AG04449 (cell line): ENCODE measurements at regions not wholly inside any gene's neighbourhood (a gene's known extent, or its start where the extent isn't known, plus 50 kb on each side); places are given as distances from the start of the nearest gene placed in this dataset.

Experiments used
- CTCF ChIA-PET: fragments of 350-600 bp; formaldehyde crosslinking; extraction: SDS; loops from one replicate; lab custom pipeline; 2021; ENCODE audit warnings: antibody characterized with exemption; lab: Yijun Ruan, JAX
- POLR2A ChIA-PET: fragments of 400-600, 350-600 bp; formaldehyde crosslinking; extraction: SDS; loops from one replicate; lab custom pipeline; 2020; ENCODE audit warnings: antibody characterized with exemption, inconsistent platforms; lab: Yijun Ruan, JAX
- DNase-seq: peaks from one replicate; pipeline ENCODE4 v3.0.0-alpha.2; 2010; ENCODE audit warnings: low read depth, low spot score
- H3K4me3 ChIP-seq: 2 replicates; pipeline ENCODE4 v1.5.1; 2011; ENCODE audit warnings: low read depth, mild to moderate bottlenecking, control low read depth, low read length
- TF ChIP-seq, protein P1 (sequence below): IDR thresholded peaks from one replicate; pipeline ENCODE4 v1.5.1; 2011; ENCODE audit warnings: mild to moderate bottlenecking, moderate library complexity, low read length, control low read depth, inconsistent platforms; ENCODE audit not compliant: insufficient read depth; ENCODE audit errors: missing control alignments

DNA sequence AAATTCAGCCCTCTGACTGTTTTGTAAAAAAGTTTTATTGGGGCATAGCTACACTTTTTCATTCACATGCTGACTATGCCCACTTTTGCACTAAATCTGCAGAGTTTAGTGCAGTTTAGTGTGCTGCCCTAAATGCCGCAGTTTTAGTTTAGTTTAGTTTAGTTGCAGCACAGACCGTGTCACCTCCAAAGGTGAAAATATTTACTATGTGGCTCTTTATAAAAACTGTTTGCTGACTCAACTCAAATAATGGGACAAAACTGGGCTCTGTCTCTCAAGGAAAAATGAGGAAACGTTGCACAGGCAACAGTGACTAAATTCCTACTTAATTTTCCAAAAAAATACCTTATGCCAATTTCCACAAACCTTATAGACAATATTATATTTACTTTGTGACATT, 314.2 kb downstream of the C4orf33 start:
- ChIA-PET CTCF (no interaction called here), POLR2A (no interaction called here)
- TF ChIP-seq, protein P1, sequence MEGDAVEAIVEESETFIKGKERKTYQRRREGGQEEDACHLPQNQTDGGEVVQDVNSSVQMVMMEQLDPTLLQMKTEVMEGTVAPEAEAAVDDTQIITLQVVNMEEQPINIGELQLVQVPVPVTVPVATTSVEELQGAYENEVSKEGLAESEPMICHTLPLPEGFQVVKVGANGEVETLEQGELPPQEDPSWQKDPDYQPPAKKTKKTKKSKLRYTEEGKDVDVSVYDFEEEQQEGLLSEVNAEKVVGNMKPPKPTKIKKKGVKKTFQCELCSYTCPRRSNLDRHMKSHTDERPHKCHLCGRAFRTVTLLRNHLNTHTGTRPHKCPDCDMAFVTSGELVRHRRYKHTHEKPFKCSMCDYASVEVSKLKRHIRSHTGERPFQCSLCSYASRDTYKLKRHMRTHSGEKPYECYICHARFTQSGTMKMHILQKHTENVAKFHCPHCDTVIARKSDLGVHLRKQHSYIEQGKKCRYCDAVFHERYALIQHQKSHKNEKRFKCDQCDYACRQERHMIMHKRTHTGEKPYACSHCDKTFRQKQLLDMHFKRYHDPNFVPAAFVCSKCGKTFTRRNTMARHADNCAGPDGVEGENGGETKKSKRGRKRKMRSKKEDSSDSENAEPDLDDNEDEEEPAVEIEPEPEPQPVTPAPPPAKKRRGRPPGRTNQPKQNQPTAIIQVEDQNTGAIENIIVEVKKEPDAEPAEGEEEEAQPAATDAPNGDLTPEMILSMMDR, result no peak
- no peak overlapping the region for H3K4me3 ChIP-seq
- DNase-seq, result no peak

DNA sequence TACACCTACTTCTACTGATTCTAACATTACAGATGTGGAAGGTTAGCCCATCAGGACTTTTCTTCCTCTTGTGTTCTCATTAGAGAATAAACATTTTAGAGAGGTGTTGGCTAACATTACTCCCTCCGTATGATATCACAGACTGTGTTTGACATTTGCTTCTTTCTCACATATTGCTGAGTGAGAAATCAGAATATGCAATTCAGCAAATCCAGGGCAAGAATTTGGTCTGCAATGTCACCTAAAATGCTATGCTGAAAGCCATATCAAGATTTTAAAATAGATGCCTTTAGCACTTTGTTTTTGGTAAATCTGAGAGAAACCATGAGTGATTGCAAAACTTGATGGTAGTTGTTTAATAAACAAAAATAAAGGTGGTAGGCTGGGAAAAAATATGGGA, 319.1 kb downstream of the C4orf33 start:
- TF ChIP-seq, protein P1, result no peak
- no peak for DNase-seq
- H3K4me3 ChIP-seq, result no peak overlapping the region
- CTCF ChIA-PET, result no interaction called here
- POLR2A ChIA-PET, result no interaction called here

DNA sequence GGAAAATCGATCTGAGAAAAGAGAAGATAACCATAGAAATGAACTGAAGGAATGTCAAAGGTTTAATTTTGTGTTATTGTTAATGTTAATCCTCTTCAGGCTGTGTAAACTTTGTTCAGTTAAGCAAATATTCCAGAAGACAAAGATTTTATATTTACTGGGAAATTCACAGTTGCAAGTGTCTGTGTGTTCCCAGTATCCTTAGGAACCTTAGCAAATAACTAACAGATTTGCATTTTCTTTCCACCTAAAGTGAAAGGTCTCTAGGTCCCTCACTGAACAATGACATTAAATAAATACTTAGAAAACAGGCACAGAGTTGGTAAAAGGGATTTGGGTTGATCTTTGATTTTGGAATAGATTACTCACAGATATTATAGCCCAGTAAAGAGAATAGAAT, 324.7 kb downstream of the C4orf33 start:
- H3K4me3 ChIP-seq, result no peak overlapping the region
- POLR2A ChIA-PET, result no interaction called here
- DNase-seq, result no peak
- TF ChIP-seq, protein P1, result no peak
- CTCF ChIA-PET, result no interaction called here

DNA sequence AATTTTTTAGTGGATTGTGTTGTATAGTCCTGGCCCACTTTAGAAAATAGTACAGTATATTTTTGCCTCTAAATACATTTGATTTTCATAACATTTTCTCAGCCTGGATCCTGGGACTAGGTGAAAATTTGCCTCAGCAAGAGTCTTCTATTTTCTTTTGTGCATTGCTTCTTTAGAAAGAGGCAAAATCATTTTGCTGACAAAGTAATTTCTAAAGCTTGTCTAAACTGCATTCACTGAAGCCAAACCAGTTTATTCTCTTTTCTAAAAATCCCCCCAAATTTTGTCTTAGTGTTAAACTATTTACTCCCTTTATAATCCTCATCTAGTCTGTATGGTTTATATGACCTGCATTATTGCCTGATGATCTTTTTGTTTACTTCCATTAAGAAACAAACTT, 326.3 kb downstream of the C4orf33 start:
- ChIA-PET CTCF (no interaction called here), POLR2A (no interaction called here)
- TF ChIP-seq, protein P1, result no peak
- DNase-seq, result no peak
- H3K4me3 ChIP-seq, result no peak overlapping the region

DNA sequence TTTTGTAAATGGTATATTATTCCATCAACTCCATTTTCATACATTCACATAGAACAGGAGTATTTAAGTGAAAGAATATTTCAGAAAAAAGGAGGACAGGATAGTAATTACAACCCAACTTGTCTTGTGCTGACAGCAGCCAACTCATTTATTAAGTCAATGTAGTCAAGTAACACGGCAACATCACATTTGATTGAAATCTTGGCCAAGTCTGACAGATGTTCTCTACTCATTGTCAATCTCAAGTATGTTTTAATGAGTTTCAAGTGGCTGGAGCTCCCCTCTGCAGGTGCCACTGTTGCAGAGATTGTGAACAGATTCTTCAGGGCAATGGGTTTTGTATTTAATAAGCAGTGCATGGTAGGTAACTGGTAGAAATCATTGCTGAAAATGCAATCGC, 332.5 kb downstream of the C4orf33 start:
- ChIA-PET POLR2A (no interaction called here), CTCF (no interaction called here)
- H3K4me3 ChIP-seq, result no peak overlapping the region
- TF ChIP-seq, protein P1, result no peak
- no peak for DNase-seq

DNA sequence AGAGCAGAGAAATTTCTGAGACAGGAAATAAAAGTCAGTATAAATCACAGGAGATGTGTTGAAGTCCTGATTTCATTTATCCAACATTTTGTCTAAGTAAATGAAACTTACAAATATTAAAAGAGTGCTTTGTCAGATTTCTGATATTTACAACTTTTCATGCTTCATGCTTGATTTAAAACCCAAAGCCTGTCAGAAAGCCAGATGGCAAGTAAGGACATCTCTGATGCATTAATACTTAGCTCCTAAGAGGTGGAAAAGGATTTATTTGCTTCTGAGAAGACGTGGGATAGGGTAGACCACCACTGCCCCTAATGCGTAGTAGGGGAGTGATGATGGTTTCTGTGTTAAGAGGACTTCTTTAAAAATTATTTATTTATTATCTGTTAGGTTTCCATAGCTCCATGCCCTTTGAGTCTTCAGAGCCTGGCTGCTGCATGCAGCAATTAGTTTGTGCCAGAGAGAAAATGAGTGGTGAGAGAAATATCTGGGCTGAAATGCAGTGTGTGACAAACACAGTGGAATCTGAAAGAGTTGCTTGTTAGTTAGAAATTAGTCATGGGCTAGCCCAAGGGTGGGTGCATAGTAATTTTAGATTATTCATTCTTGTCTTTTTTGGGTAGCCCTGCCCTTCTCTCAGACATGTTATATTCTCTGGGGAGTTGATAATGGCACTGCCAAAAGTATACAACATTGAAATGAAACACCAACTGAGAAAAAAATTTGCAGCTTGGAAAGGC, 333.8 kb downstream of the C4orf33 start:
- TF ChIP-seq, protein P1, result no peak
- ChIA-PET POLR2A (no interaction called here), CTCF (no interaction called here)
- DNase-seq, result no peak
- no peak overlapping the region for H3K4me3 ChIP-seq
